ENCODE measurements at regions not wholly inside any gene's neighbourhood (a gene's known extent, or its start where the extent isn't known, plus 50 kb on each side); places are given as distances from the start of the nearest gene placed in this dataset.

DNA sequence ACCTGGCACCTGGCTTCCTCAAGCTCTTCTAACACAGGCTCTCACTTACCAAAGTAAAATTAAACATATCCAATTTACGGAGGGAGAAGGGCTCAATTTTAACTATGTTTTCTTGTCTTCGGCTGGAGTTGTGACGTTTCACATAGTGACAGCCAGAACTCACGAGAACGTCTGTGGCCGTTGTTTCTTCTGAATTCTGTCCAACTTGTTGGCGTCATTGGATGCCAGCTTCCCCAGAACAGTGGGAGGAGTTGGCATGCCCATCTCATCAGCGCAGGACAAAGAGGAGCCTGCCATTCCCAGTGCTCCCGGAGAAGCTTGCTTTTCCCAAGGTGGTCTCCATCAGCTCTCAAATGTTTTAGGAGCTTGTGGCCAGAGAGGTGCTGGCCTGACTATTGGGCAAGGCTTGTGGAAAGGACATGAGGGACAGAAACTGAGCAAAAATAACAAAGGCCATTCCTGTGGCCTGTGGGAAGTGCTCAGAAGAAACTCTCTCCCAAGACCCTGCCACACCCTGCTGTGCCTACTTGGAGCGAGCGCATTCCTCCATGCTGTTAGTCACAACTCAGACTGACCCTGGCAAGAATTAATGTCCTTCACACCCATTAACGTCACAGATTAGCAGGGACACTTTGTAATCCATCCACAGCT, 265.4 kb upstream of the CDH4 start:
- 87% methylated on average over 11 of the region's 12 CpGs for WGBS (ENCODE audit: insufficient coverage)
- H3K36me3 ChIP-seq (ENCODE audit: control insufficient read depth in 2 of 2, extremely low read depth in 1 of 2, insufficient read depth in 1 of 2, low read length in 1 of 2): no peaks in the 10 kb centered on the region

DNA sequence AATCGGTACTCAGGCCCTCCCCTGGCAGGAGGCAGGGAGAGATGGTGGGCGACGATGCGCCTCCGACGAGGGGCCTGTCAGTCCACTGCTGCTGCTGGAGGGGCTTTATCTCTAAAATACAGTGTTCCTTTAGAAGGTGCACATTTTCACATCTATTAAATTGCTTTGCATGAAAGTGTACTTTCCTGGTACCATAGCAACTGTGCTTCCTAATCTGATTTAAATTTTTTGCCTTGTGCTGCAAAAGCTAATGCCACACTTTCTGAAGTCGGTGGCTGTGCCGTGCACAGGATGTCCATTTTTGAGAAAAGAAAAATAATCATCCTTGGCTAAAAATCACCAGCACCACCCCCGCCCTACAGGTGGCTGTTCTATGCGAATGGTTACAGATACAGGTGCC, 262.0 kb upstream of the CDH4 start:
- Histone ChIP-seq H3K4me1 (ENCODE audit: control insufficient read depth in 1 of 2, extremely low read depth in 1 of 2, insufficient read depth in 2 of 2, low read length in 2 of 2) (no peaks in the 10 kb centered on the region), H3K27ac (ENCODE audit: low read length) (no peak overlapping the region), H3K4me3 (ENCODE audit: control insufficient read depth in 1 of 2, extremely low read depth in 1 of 2, low read length in 1 of 2) (no peak overlapping the region), H3K36me3 (ENCODE audit: control insufficient read depth in 2 of 2, extremely low read depth in 1 of 2, insufficient read depth in 1 of 2, low read length in 1 of 2) (no peaks in the 10 kb centered on the region), H3K9me3 (no peaks in the 10 kb centered on the region), H3K27me3 (replicated peaks in 1 of 2; ENCODE audit: control insufficient read depth in 2 of 2, extremely low read depth in 1 of 2, insufficient read depth in 2 of 2, low read length in 1 of 2) (peaks cover 0 to 3% of the 10 kb centered on the region in 2 experiments)
- 89% methylated on average over 6 of the region's 10 CpGs for WGBS (ENCODE audit: insufficient coverage)
- Mint-ChIP-seq H3K4me1 (no peaks in the 10 kb centered on the region), H3K36me3 (no peaks in the 10 kb centered on the region), H3K27me3 (no peaks in the 10 kb centered on the region), H3K27ac (no peak overlapping the region), H3K9me3 (peaks cover 0 to 12% (median 0%) of the 10 kb centered on the region in 3 donors), H3K4me3 (no peak overlapping the region)
- DNase-seq (no peak), ATAC-seq (replicated peaks in 1 of 4) (no peak)
- CTCF ChIA-PET: no interaction called here
- POLR2A ChIA-PET: no interaction called here

More for the DNA sequence above, 265.4 kb upstream of the CDH4 start:
- no peak overlapping the region for H3K4me3 ChIP-seq (ENCODE audit: control insufficient read depth in 1 of 2, extremely low read depth in 1 of 2, low read length in 1 of 2)
- Mint-ChIP-seq H3K9me3 (peaks cover 0 to 9% (median 0%) of the 10 kb centered on the region in 3 donors), H3K36me3 (no peaks in the 10 kb centered on the region), H3K4me1 (no peaks in the 10 kb centered on the region), H3K4me3 (no peak overlapping the region), H3K27ac (no peak overlapping the region), H3K27me3 (peaks cover 0 to 4% of the 10 kb centered on the region in 2 donors)
- CTCF ChIA-PET: no interaction called here
- ATAC-seq (replicated peaks in 1 of 4) (no peak), DNase-seq (no peak)
- no peaks in the 10 kb centered on the region for H3K4me1 ChIP-seq (ENCODE audit: control insufficient read depth in 1 of 2, extremely low read depth in 1 of 2, insufficient read depth in 2 of 2, low read length in 2 of 2)
- POLR2A ChIA-PET: no interaction called here
- no peaks in the 10 kb centered on the region for H3K9me3 ChIP-seq
- no peak overlapping the region for H3K27ac ChIP-seq (ENCODE audit: low read length)
- no peaks in the 10 kb centered on the region for H3K27me3 ChIP-seq (replicated peaks in 1 of 2; ENCODE audit: control insufficient read depth in 2 of 2, extremely low read depth in 1 of 2, insufficient read depth in 2 of 2, low read length in 1 of 2)

DNA sequence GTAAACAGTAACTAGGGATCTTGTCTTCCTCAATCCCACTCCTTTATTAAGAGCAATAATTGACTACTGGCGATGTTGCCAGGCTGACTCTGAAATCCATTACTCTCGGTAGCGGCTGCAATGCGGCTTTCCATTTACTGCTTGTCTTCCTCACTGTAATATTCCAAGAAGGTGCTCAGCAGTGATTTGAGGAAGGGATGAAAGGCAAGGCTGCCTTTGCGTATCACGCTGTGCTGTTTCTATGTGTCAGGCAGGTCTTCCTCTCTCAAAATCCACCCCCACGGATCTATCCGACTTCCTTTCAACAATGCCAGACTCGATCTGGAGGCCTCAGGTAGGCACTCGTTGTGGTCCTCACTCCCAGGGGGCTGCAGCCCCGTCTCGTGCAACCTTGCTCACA, 261.4 kb upstream of the CDH4 start:
- H3K27ac ChIP-seq (ENCODE audit: low read length): no peak overlapping the region
- H3K36me3 ChIP-seq (ENCODE audit: control insufficient read depth in 2 of 2, extremely low read depth in 1 of 2, insufficient read depth in 1 of 2, low read length in 1 of 2): no peaks in the 10 kb centered on the region
- WGBS (ENCODE audit: insufficient coverage): 57% methylated on average over 2 of the region's 12 CpGs
- Mint-ChIP-seq H3K27me3 (no peaks in the 10 kb centered on the region), H3K4me3 (no peak overlapping the region), H3K36me3 (no peaks in the 10 kb centered on the region), H3K27ac (no peak overlapping the region), H3K4me1 (no peaks in the 10 kb centered on the region), H3K9me3 (peaks cover 0 to 9% (median 0%) of the 10 kb centered on the region in 3 donors)
- ATAC-seq (replicated peaks in 1 of 4): no peak
- ChIA-PET POLR2A (no interaction called here), CTCF (no interaction called here)
- DNase-seq: no peak
- peaks cover 0 to 3% of the 10 kb centered on the region in 2 experiments for H3K27me3 ChIP-seq (replicated peaks in 1 of 2; ENCODE audit: control insufficient read depth in 2 of 2, extremely low read depth in 1 of 2, insufficient read depth in 2 of 2, low read length in 1 of 2)
- H3K4me3 ChIP-seq (ENCODE audit: control insufficient read depth in 1 of 2, extremely low read depth in 1 of 2, low read length in 1 of 2): no peak overlapping the region
- no peaks in the 10 kb centered on the region for H3K4me1 ChIP-seq (ENCODE audit: control insufficient read depth in 1 of 2, extremely low read depth in 1 of 2, insufficient read depth in 2 of 2, low read length in 2 of 2)
- H3K9me3 ChIP-seq: no peaks in the 10 kb centered on the region

DNA sequence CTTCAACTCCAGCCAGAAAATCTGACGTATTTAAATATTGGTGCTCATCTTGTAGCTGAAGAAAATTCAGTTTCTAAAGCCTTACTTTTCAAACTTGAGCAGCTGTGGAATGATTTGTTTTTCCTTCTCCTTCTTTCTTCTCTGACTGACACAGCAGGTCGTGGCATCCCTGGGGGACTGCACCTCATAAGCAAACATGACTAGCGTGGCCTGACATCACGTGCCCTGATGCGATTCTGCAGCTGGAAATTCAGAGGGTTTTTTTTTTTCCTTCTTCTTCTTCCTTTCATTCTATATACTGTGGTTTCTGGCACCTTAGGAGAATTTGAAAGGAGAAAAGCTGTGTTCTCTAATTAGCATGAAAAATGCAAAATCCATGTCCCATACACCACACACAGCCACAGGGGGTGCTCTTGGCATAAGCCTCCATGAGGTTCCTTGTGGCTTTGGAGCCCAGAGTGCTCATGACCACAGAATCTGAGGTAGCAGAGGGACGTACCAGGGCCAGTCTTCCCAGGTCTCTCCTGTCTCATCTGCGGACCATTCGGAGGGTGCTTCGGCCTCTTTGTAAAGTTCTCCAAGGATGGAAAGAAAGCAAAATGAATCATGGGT, 258.5 kb upstream of the CDH4 start:
- H3K4me3 ChIP-seq (ENCODE audit: control insufficient read depth in 1 of 2, extremely low read depth in 1 of 2, low read length in 1 of 2): no peak overlapping the region
- H3K27me3 ChIP-seq (replicated peaks in 1 of 2; ENCODE audit: control insufficient read depth in 2 of 2, extremely low read depth in 1 of 2, insufficient read depth in 2 of 2, low read length in 1 of 2): peaks cover 0 to 3% of the 10 kb centered on the region in 2 experiments
- no peak overlapping the region for H3K27ac ChIP-seq (ENCODE audit: low read length)
- ATAC-seq (replicated peaks in 1 of 4) (no peak), DNase-seq (no peak)
- H3K9me3 Mint-ChIP-seq: peaks cover 0 to 3% (median 0%) of the 10 kb centered on the region in 3 donors
- H3K9me3 ChIP-seq: no peaks in the 10 kb centered on the region
- H3K36me3 ChIP-seq (ENCODE audit: control insufficient read depth in 2 of 2, extremely low read depth in 1 of 2, insufficient read depth in 1 of 2, low read length in 1 of 2): no peaks in the 10 kb centered on the region
- H3K36me3 Mint-ChIP-seq: no peaks in the 10 kb centered on the region
- no peaks in the 10 kb centered on the region for H3K4me1 ChIP-seq (ENCODE audit: control insufficient read depth in 1 of 2, extremely low read depth in 1 of 2, insufficient read depth in 2 of 2, low read length in 2 of 2)
- CTCF ChIA-PET: no interaction called here
- no peak overlapping the region for H3K27ac Mint-ChIP-seq
- H3K4me3 Mint-ChIP-seq: no peak overlapping the region
- no peaks in the 10 kb centered on the region for H3K4me1 Mint-ChIP-seq
- no peaks in the 10 kb centered on the region for H3K27me3 Mint-ChIP-seq
- POLR2A ChIA-PET: no interaction called here
- 74% methylated on average over 4 of the region's 9 CpGs for WGBS (ENCODE audit: insufficient coverage)

DNA sequence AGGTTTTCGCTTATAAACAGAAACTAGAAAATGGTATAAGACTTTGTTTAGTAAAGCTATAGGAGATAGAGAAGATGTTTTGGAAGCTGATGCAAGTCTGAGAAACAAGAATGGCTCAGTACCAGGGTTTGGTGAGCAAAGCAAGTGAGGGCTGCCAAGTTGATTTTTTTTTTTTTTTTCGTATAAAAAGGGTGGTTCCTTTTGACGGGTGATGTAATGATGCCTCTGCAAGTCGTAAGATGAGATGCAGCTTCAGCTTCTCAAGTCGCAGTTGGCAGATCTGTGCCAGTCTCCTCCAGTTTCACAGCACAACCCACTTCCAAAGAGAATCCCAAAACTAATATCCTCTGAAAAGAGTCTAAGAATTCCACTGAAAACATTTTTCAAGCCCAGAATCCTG, 252.8 kb upstream of the CDH4 start:
- POLR2A ChIA-PET: no interaction called here
- no CpG with 5 or more reads among the region's 5 CpGs for WGBS (ENCODE audit: insufficient coverage)
- CTCF ChIA-PET: no interaction called here
- Histone ChIP-seq H3K27ac (ENCODE audit: low read length) (no peak overlapping the region), H3K9me3 (no peaks in the 10 kb centered on the region), H3K4me3 (ENCODE audit: control insufficient read depth in 1 of 2, extremely low read depth in 1 of 2, low read length in 1 of 2) (no peak overlapping the region), H3K4me1 (ENCODE audit: control insufficient read depth in 1 of 2, extremely low read depth in 1 of 2, insufficient read depth in 2 of 2, low read length in 2 of 2) (no peaks in the 10 kb centered on the region), H3K36me3 (ENCODE audit: control insufficient read depth in 2 of 2, extremely low read depth in 1 of 2, insufficient read depth in 1 of 2, low read length in 1 of 2) (no peaks in the 10 kb centered on the region), H3K27me3 (replicated peaks in 1 of 2; ENCODE audit: control insufficient read depth in 2 of 2, extremely low read depth in 1 of 2, insufficient read depth in 2 of 2, low read length in 1 of 2) (peaks cover 0 to 3% of the 10 kb centered on the region in 2 experiments)
- Mint-ChIP-seq H3K27me3 (peaks cover 0 to under 1% of the 10 kb centered on the region in 2 donors), H3K36me3 (no peaks in the 10 kb centered on the region), H3K27ac (no peak overlapping the region), H3K9me3 (no peaks in the 10 kb centered on the region), H3K4me3 (no peak overlapping the region), H3K4me1 (no peaks in the 10 kb centered on the region)
- DNase-seq (no peak), ATAC-seq (replicated peaks in 1 of 4) (no peak)

DNA sequence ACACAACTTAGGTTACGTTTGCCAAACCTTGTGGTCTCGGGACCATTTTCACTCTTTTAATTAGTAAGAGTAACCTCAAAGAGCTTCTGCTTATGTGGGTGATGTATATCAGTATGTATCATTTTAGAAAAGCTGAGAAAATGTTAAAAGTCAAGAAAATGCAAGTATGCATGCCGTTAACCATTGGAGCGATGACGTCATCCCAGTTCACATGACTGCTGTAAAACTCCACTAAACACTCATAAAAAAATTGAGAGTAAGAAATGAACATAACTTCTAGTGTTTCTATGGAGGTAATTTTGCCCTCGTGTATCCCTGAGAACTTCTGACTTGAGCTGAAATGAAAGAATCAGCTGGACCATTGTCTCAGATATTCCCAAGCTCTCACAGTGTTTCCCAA, 250.0 kb upstream of the CDH4 start:
- Mint-ChIP-seq H3K4me1 (no peaks in the 10 kb centered on the region), H3K27ac (no peak overlapping the region), H3K27me3 (peaks cover 2 to 11% of the 10 kb centered on the region in 2 donors)

More for the DNA sequence above, 250.0 kb upstream of the CDH4 start:
- Histone ChIP-seq H3K36me3 (ENCODE audit: control insufficient read depth in 2 of 2, extremely low read depth in 1 of 2, insufficient read depth in 1 of 2, low read length in 1 of 2) (no peaks in the 10 kb centered on the region), H3K27ac (ENCODE audit: low read length) (no peak overlapping the region), H3K9me3 (no peaks in the 10 kb centered on the region), H3K27me3 (replicated peaks in 1 of 2; ENCODE audit: control insufficient read depth in 2 of 2, extremely low read depth in 1 of 2, insufficient read depth in 2 of 2, low read length in 1 of 2) (no peaks in the 10 kb centered on the region), H3K4me1 (ENCODE audit: control insufficient read depth in 1 of 2, extremely low read depth in 1 of 2, insufficient read depth in 2 of 2, low read length in 2 of 2) (no peaks in the 10 kb centered on the region), H3K4me3 (ENCODE audit: control insufficient read depth in 1 of 2, extremely low read depth in 1 of 2, low read length in 1 of 2) (no peak overlapping the region)
- Mint-ChIP-seq H3K36me3 (no peaks in the 10 kb centered on the region), H3K4me3 (no peak overlapping the region), H3K9me3 (no peaks in the 10 kb centered on the region)
- ATAC-seq (replicated peaks in 1 of 4) (no peak), DNase-seq (no peak)
- CTCF ChIA-PET: no interaction called here
- no CpG with 5 or more reads among the region's 6 CpGs for WGBS (ENCODE audit: insufficient coverage)
- POLR2A ChIA-PET: no interaction called here

Measured in T-cell (primary cell).